HG02938 (cell line): ENCODE measurements at regions not wholly inside any gene's neighbourhood (a gene's known extent, or its start where the extent isn't known, plus 50 kb on each side); places are given as distances from the start of the nearest gene placed in this dataset.

ENCODE experiments used
- ATAC-seq: cut with Tn5 transposase; IDR thresholded peaks from one replicate; pipeline ENCODE4 v1.9.1; 2021; ENCODE audit warnings: mild to moderate bottlenecking, moderate library complexity; ENCODE audit not compliant: unreplicated experiment

- ATAC-seq, result no peak
These were observed 102.1 kb upstream of the RASGEF1B start for GRCh38 chr4:81573840-81574239.

- no peak for ATAC-seq
These were observed 100.7 kb upstream of the RASGEF1B start for GRCh38 chr4:81572402-81572801.

- no peak for ATAC-seq
These were observed 99.4 kb upstream of the RASGEF1B start for GRCh38 chr4:81571105-81571504.

- ATAC-seq, result no peak
These were observed 94.5 kb upstream of the RASGEF1B start for GRCh38 chr4:81566161-81566591.

GRCh38 chr4:81565142-81565870 is 93.6 kb upstream of the RASGEF1B start:
- ATAC-seq, result no peak

GRCh38 chr4:81564025-81564424 is 92.3 kb upstream of the RASGEF1B start:
- no peak for ATAC-seq

- ATAC-seq, result peak; percentile 97
These were observed 90.4 kb upstream of the RASGEF1B start for GRCh38 chr4:81562093-81562492.

- ATAC-seq, result no peak
These were observed 85.6 kb upstream of the RASGEF1B start for GRCh38 chr4:81557306-81557705.

- ATAC-seq, result no peak
These were observed 83.8 kb upstream of the RASGEF1B start for GRCh38 chr4:81555489-81555888.

GRCh38 chr4:81552086-81552485 is 80.4 kb upstream of the RASGEF1B start:
- no peak for ATAC-seq

- no peak for ATAC-seq
These were observed 78.7 kb upstream of the RASGEF1B start for GRCh38 chr4:81550388-81550859.

GRCh38 chr4:81549984-81550383 is 78.3 kb upstream of the RASGEF1B start:
- ATAC-seq, result no peak

GRCh38 chr4:81546777-81547176 is 75.1 kb upstream of the RASGEF1B start:
- no peak for ATAC-seq

GRCh38 chr4:81541161-81541945 is 69.6 kb upstream of the RASGEF1B start:
- no peak for ATAC-seq

- no peak for ATAC-seq
These were observed 67.2 kb upstream of the RASGEF1B start for GRCh38 chr4:81538716-81539427.

- no peak for ATAC-seq
These were observed 59.7 kb upstream of the RASGEF1B start for GRCh38 chr4:81531410-81531809.

GRCh38 chr4:81528979-81529378 is 57.3 kb upstream of the RASGEF1B start:
- no peak for ATAC-seq

GRCh38 chr4:81528200-81528599 is 56.5 kb upstream of the RASGEF1B start:
- no peak for ATAC-seq

- ATAC-seq, result no peak
These were observed 56.0 kb upstream of the RASGEF1B start for GRCh38 chr4:81527709-81528108.

GRCh38 chr4:81527115-81527514 is 55.4 kb upstream of the RASGEF1B start:
- ATAC-seq, result no peak

GRCh38 chr4:81526706-81527105 is 55.0 kb upstream of the RASGEF1B start:
- no peak for ATAC-seq
